Esophagus squamous epithelium (tissue), 4 donors: ENCODE measurements at regions not wholly inside any gene's neighbourhood (a gene's known extent, or its start where the extent isn't known, plus 50 kb on each side); places are given as distances from the start of the nearest gene placed in this dataset.

ENCODE experiments used
- POLR2A ChIP-seq, 4 donors: fragments of 450-650 bp; IDR thresholded peaks; one replicate each; pipeline ENCODE4 v1.6.1; 2017; ENCODE audit warnings: antibody characterized with exemption in 4 of 4, mild to moderate bottlenecking in 4 of 4, moderate library complexity in 3 of 4
- TF ChIP-seq, protein P1 (sequence below), 6 experiments: fragments of 450-650 bp in 4 of 6; fragments of 200-600 bp in 2 of 6; sonication (generic) in 2 of 6; IDR thresholded peaks; one replicate each; pipeline ENCODE4 v1.5.1; 2016 to 2019; ENCODE audit warnings: antibody characterized with exemption in 6 of 6, mild to moderate bottlenecking in 4 of 6, moderate library complexity in 4 of 6

DNA sequence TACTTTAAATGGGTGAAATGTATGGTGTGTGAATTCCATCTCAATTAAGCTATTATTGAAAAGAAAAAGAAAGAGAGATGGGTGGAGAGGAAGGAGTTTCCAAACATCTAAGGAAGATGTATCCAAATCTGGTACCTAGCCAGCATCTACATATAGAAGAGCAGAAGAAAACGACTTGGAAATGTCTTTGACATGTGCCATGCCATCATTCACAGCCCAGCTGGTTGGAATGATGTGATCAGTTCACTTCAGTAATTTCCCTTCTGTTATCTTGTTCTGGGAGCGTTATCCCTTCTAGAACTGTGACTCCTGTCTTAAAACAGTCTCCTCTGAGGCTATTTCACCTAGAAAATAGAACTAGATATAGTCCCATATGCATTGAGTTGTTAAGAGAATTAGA lies 312.8 kb upstream of the GYPC start:
- TF ChIP-seq, protein P1, sequence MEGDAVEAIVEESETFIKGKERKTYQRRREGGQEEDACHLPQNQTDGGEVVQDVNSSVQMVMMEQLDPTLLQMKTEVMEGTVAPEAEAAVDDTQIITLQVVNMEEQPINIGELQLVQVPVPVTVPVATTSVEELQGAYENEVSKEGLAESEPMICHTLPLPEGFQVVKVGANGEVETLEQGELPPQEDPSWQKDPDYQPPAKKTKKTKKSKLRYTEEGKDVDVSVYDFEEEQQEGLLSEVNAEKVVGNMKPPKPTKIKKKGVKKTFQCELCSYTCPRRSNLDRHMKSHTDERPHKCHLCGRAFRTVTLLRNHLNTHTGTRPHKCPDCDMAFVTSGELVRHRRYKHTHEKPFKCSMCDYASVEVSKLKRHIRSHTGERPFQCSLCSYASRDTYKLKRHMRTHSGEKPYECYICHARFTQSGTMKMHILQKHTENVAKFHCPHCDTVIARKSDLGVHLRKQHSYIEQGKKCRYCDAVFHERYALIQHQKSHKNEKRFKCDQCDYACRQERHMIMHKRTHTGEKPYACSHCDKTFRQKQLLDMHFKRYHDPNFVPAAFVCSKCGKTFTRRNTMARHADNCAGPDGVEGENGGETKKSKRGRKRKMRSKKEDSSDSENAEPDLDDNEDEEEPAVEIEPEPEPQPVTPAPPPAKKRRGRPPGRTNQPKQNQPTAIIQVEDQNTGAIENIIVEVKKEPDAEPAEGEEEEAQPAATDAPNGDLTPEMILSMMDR (IDR thresholded peaks at IDR 0.05), result no peak
- TF ChIP-seq POLR2A (IDR thresholded peaks at IDR 0.05), result no peak
